ENCODE measurements at regions not wholly inside any gene's neighbourhood (a gene's known extent, or its start where the extent isn't known, plus 50 kb on each side); places are given as distances from the start of the nearest gene placed in this dataset.
A peak's percentile ranks its signal among the peaks of the same experiment; 100 is the strongest.

DNA sequence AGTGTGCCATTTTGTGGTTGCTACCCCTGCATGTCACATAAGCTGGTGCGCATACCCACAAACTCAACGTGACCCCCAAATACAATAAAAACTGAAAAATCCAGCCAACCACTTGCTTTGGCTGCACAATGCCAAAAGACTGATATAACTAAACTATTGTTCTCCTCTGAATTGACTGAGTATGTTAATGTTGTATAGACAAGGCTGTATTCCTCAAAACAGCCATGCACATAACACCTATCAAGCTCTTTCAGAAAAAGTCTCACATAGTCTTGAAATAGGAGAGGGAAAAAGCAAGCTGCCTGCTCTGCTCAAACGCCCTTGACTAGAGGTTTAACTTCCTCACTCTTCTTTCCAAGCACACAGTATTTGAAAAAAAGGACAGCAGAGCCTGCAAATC is 126.4 kb upstream of the NOCT start:
- no peak overlapping the region for H3K27ac ChIP-seq
- POLR2A ChIA-PET (ENCODE audit: low non-redundant PET) = no interaction called here
- DNase-seq (ENCODE audit: low spot score) = no peak
- CTCF ChIA-PET = interaction anchor here (0.6 kb wide), 1 partner anchor 10 kb away, joined by 4 read pairs; no protein-coding TSS in a partner anchor
- TF ChIP-seq, protein P1, sequence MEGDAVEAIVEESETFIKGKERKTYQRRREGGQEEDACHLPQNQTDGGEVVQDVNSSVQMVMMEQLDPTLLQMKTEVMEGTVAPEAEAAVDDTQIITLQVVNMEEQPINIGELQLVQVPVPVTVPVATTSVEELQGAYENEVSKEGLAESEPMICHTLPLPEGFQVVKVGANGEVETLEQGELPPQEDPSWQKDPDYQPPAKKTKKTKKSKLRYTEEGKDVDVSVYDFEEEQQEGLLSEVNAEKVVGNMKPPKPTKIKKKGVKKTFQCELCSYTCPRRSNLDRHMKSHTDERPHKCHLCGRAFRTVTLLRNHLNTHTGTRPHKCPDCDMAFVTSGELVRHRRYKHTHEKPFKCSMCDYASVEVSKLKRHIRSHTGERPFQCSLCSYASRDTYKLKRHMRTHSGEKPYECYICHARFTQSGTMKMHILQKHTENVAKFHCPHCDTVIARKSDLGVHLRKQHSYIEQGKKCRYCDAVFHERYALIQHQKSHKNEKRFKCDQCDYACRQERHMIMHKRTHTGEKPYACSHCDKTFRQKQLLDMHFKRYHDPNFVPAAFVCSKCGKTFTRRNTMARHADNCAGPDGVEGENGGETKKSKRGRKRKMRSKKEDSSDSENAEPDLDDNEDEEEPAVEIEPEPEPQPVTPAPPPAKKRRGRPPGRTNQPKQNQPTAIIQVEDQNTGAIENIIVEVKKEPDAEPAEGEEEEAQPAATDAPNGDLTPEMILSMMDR (conservative IDR thresholded peaks at IDR 0.05; ENCODE audit: low read depth) = no peak

DNA sequence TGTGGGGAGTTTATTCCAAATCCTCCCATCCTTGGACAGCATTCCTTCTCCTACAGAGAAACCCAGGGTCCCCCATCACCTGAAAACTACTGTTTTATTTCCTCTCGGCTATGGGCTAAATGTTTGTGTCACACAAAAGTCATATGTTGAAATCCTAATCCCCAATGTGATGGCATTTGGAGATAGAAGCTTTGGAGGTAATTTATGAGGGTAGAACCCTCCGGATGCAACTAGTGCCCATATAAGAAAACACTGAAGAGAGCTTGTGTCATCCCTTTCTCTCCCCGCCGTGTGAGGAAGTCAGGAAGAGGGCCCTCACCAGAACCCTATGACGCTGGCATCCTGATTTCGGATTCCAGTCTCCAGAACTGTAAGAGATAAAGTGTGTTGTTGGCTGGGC is 127.8 kb upstream of the NOCT start:
- no peak overlapping the region for H3K27ac ChIP-seq
- no peak for DNase-seq (ENCODE audit: low spot score)
- CTCF ChIA-PET = no interaction called here
- TF ChIP-seq, protein P1 (conservative IDR thresholded peaks at IDR 0.05; ENCODE audit: low read depth) = no peak
- POLR2A ChIA-PET (ENCODE audit: low non-redundant PET) = no interaction called here

DNA sequence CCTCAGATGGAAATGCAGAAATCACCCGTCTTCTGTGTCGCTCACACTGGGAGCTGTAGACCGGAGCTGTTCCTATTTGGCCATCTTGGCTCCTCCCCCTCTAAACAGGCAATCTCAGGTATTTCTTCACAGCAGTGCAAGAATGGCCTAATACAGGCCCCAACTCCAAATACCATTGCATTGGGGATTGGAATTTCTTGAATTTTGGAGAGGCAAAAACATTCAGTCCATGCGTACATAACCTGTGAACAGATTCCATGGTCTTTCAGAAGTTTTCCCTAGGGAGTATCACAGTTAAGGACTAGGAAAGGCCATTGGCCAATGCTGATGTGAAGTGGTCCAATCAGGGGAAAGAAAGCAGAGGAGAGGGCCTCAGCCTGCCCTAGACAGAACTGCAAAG is 128.2 kb upstream of the NOCT start:
- POLR2A ChIA-PET (ENCODE audit: low non-redundant PET) = no interaction called here

DNA sequence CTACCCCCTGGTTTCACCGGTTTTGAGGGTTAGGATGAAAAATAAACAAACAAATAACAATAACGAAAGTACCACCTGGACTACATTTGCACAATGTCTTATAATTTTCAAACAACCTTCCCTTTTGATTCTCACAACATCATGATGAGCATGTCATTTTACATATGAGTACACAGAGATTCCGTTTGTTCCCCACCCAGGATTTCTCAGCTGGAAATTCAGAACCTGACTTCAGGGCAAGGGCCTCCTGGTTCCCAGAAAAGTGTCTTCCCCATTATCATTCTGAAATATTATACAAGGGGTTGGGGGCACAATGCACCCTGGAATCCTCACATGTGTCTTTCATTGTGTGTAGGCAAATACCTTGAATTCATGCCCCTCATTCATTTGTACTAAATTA is 135.8 kb upstream of the NOCT start:
- TF ChIP-seq, protein P1 (conservative IDR thresholded peaks at IDR 0.05; ENCODE audit: low read depth) = no peak
- CTCF ChIA-PET = no interaction called here
- no peak for DNase-seq (ENCODE audit: low spot score)
- POLR2A ChIA-PET (ENCODE audit: low non-redundant PET) = no interaction called here
- H3K27ac ChIP-seq = no peak overlapping the region

More for the DNA sequence above, 128.2 kb upstream of the NOCT start:
- no peak overlapping the region for H3K27ac ChIP-seq
- CTCF ChIA-PET = no interaction called here
- DNase-seq (ENCODE audit: low spot score) = no peak
- TF ChIP-seq, protein P1 (conservative IDR thresholded peaks at IDR 0.05; ENCODE audit: low read depth) = no peak

DNA sequence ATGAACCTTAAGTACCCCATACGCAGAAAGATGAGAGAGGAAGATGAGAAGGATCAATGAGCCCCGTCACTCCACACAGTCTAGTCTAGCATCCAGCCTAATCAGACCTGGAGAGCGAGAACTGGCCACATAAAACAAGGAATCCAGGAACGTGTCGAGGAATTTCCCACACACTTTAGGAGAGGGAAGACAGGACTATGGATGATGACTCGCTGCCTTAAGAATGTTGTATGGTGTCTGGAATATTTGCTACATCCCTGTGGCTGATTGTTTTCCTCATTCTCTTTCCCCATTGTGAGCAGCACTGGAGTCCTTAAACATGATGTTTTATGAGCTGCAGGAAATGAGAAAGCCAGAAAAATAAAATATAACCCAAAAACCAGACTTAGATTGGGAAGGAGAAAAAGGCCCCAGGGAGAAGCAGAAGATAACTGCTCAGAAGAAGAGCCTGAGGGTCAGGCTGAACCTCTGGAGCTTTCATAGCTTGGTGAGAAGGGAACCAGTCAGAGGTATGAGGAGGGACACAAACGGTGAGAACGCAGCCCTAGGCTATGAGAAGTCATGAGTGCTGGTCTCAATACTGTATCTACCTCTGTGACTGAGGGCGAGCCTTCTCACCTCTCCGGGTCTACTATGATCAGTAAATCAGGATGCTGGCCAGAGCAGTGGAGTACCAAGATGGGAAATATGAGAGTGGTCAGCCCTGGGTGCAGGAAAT is 139.5 kb upstream of the NOCT start:
- TF ChIP-seq, protein P1 (conservative IDR thresholded peaks at IDR 0.05; ENCODE audit: low read depth) = no peak
- CTCF ChIA-PET = interaction anchor here (0.5 kb wide), 1 partner anchor 35 kb away, joined by 4 read pairs; no protein-coding TSS in a partner anchor
- POLR2A ChIA-PET (ENCODE audit: low non-redundant PET) = no interaction called here
- peak; percentile 66 for DNase-seq (ENCODE audit: low spot score)
- peak overlapping the region; percentile 41; the same call in 1 of the 2 replicates for H3K27ac ChIP-seq

DNA sequence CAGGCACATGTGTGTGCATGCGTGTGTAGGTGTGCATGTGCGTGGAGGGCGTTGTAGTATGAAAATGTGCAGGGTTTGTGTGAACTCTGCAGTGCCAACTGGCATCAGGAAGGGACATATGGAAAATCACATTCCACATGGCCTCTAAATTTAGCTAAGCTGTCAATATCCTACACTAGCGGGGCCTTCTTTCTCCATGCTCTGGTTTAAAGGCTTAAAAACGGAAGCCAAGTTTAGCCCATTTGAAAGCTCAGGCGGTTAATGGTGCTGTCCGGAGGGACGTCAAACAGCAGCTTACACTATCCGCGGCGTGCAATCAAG is 144.1 kb upstream of the NOCT start:
- TF ChIP-seq, protein P1 (conservative IDR thresholded peaks at IDR 0.05; ENCODE audit: low read depth) = no peak
- ChIA-PET POLR2A (ENCODE audit: low non-redundant PET) (no interaction called here), CTCF (interaction anchor here (0.8 to 1.1 kb wide), 5 partner anchors 54 to 1052 kb away, joined by 3 to 5 read pairs (median 3); no protein-coding TSS in a partner anchor)
- DNase-seq (ENCODE audit: low spot score) = no peak
- no peak overlapping the region for H3K27ac ChIP-seq
